Gastrocnemius medialis (tissue), 4 donors: ENCODE measurements at regions not wholly inside any gene's neighbourhood (a gene's known extent, or its start where the extent isn't known, plus 50 kb on each side); places are given as distances from the start of the nearest gene placed in this dataset.

Experiments used
- CTCF ChIP-seq, 5 experiments: fragments of 450-650 bp in 3 of 5; fragments of 200-600 bp in 2 of 5; sonication (generic) in 2 of 5; IDR thresholded peaks in 4 of 5; conservative IDR thresholded peaks in 1 of 5; 1 replicate in 4 of 5; 2 replicates in 1 of 5; pipeline ENCODE4 v1.5.1; 2016 to 2019; ENCODE audit warnings: antibody characterized with exemption in 5 of 5, mild to moderate bottlenecking in 3 of 5, moderate library complexity in 3 of 5
- POLR2A ChIP-seq, 2 donors: fragments of 450-650 bp; IDR thresholded peaks; one replicate each; pipeline ENCODE4 v1.6.1; 2017; ENCODE audit warnings: antibody characterized with exemption in 2 of 2, mild to moderate bottlenecking in 2 of 2, moderate library complexity in 2 of 2

- TF ChIP-seq POLR2A (IDR thresholded peaks at IDR 0.05) (no peak), CTCF (IDR thresholded peaks at IDR 0.05 in 4 of 5, conservative IDR thresholded peaks at IDR 0.05 in 1 of 5) (no peak)
Observed at GRCh38 chr4:187065396-187065795, 341.7 kb upstream of the FAT1 start.
